ENCODE measurements at regions not wholly inside any gene's neighbourhood (a gene's known extent, or its start where the extent isn't known, plus 50 kb on each side); places are given as distances from the start of the nearest gene placed in this dataset.

- no peaks in the 10 kb centered on the region for H3K4me1 ChIP-seq
- DNase-seq (no peak), ATAC-seq (no peak)
- H3K36me3 ChIP-seq (replicated peaks in 1 of 2; ENCODE audit: insufficient read depth in 1 of 2, low read depth in 2 of 2), result no peaks in the 10 kb centered on the region
- H3K27ac ChIP-seq, result no peak overlapping the region
- no peaks in the 10 kb centered on the region for H3K27me3 ChIP-seq
- no peak for TF ChIP-seq POLR2A (IDR thresholded peaks at IDR 0.05)
- no peak for TF ChIP-seq CTCF (IDR thresholded peaks at IDR 0.05)
- no peaks in the 10 kb centered on the region for H3K9me3 ChIP-seq
- H3K4me3 ChIP-seq, result no peak overlapping the region
- WGBS, 2 donors, result 97% methylated on average over 30 to 64 of the region's 66 CpGs
- intact Hi-C loops (cut with DNase I), result no loop called here
These were observed 673.9 kb downstream of the SLC16A7 start for GRCh38 chr12:60269611-60270269.

GRCh38 chr12:60271816-60272215 lies 676.0 kb downstream of the SLC16A7 start:
- 84% methylated on average over 9 of the region's 9 CpGs for WGBS, 2 donors
- intact Hi-C loops (cut with DNase I), result no loop called here
- no peak overlapping the region for H3K27ac ChIP-seq
- DNase-seq (no peak), ATAC-seq (no peak)
- H3K36me3 ChIP-seq (replicated peaks in 1 of 2; ENCODE audit: insufficient read depth in 1 of 2, low read depth in 2 of 2), result no peaks in the 10 kb centered on the region
- H3K4me3 ChIP-seq, result no peak overlapping the region
- TF ChIP-seq POLR2A (IDR thresholded peaks at IDR 0.05) (no peak), CTCF (IDR thresholded peaks at IDR 0.05) (no peak)
- no peaks in the 10 kb centered on the region for H3K4me1 ChIP-seq
- no peaks in the 10 kb centered on the region for H3K27me3 ChIP-seq
- H3K9me3 ChIP-seq, result no peaks in the 10 kb centered on the region

- intact Hi-C loops (cut with DNase I), result no loop called here
- no peak overlapping the region for H3K27ac ChIP-seq
- H3K4me3 ChIP-seq, result no peak overlapping the region
- no peaks in the 10 kb centered on the region for H3K4me1 ChIP-seq
- no peaks in the 10 kb centered on the region for H3K27me3 ChIP-seq
- H3K9me3 ChIP-seq, result no peaks in the 10 kb centered on the region
- no peak for ATAC-seq
- TF ChIP-seq POLR2A (IDR thresholded peaks at IDR 0.05), result no peak
- TF ChIP-seq CTCF (IDR thresholded peaks at IDR 0.05), result no peak
- DNase-seq, result no peak
- WGBS, 2 donors, result 15 to 28% methylated on average over 2 of the region's 2 CpGs
- no peaks in the 10 kb centered on the region for H3K36me3 ChIP-seq (replicated peaks in 1 of 2; ENCODE audit: insufficient read depth in 1 of 2, low read depth in 2 of 2)
These were observed 682.4 kb downstream of the SLC16A7 start for GRCh38 chr12:60278209-60278608.

- 75 to 76% methylated on average over 1 of the region's 1 CpG for WGBS, 2 donors
- intact Hi-C loops (cut with DNase I), result no loop called here
- no peak for ATAC-seq
These were observed 683.4 kb downstream of the SLC16A7 start for GRCh38 chr12:60279221-60279620.

More at GRCh38 chr12:60279221-60279620, 683.4 kb downstream of the SLC16A7 start:
- no peak for DNase-seq
- TF ChIP-seq POLR2A (IDR thresholded peaks at IDR 0.05) (no peak), CTCF (IDR thresholded peaks at IDR 0.05) (no peak)
- no peaks in the 10 kb centered on the region for H3K27me3 ChIP-seq
- H3K9me3 ChIP-seq, result no peaks in the 10 kb centered on the region
- H3K27ac ChIP-seq, result no peak overlapping the region
- no peak overlapping the region for H3K4me3 ChIP-seq
- H3K36me3 ChIP-seq (replicated peaks in 1 of 2; ENCODE audit: insufficient read depth in 1 of 2, low read depth in 2 of 2), result no peaks in the 10 kb centered on the region
- no peaks in the 10 kb centered on the region for H3K4me1 ChIP-seq
